Kasumi-1 (cell line): ENCODE measurements at regions not wholly inside any gene's neighbourhood (a gene's known extent, or its start where the extent isn't known, plus 50 kb on each side); places are given as distances from the start of the nearest gene placed in this dataset.
A peak's percentile ranks its signal among the peaks of the same experiment; 100 is the strongest.

ENCODE experiments used
- DNase-seq, 2 experiments: peaks; one replicate each; lab custom pipeline; 2025; lab: John Stamatoyannopoulos, UW

GRCh38 chr14:66114071-66114470 is 372.1 kb upstream of the CCDC196 start:
- no peak for DNase-seq

- no peak for DNase-seq
Measured at GRCh38 chr14:66115740-66116502, 370.2 kb upstream of the CCDC196 start.

- DNase-seq, result no peak
Measured at GRCh38 chr14:66116732-66117131, 369.4 kb upstream of the CCDC196 start.

GRCh38 chr14:66117600-66117999 is 368.6 kb upstream of the CCDC196 start:
- no peak for DNase-seq

- DNase-seq, result no peak
Measured at GRCh38 chr14:66119606-66120231, 366.5 kb upstream of the CCDC196 start.

GRCh38 chr14:66120402-66120801 is 365.8 kb upstream of the CCDC196 start:
- no peak for DNase-seq

GRCh38 chr14:66121859-66122258 is 364.3 kb upstream of the CCDC196 start:
- DNase-seq, result no peak

GRCh38 chr14:66129224-66129623 is 356.9 kb upstream of the CCDC196 start:
- DNase-seq, result no peak

GRCh38 chr14:66131111-66131510 is 355.1 kb upstream of the CCDC196 start:
- DNase-seq, result no peak

- DNase-seq, result no peak
Measured at GRCh38 chr14:66133666-66134065, 352.5 kb upstream of the CCDC196 start.

GRCh38 chr14:66135831-66136230 is 350.3 kb upstream of the CCDC196 start:
- DNase-seq, result no peak

- no peak for DNase-seq
Measured at GRCh38 chr14:66137081-66137480, 349.1 kb upstream of the CCDC196 start.

GRCh38 chr14:66139432-66139831 is 346.7 kb upstream of the CCDC196 start:
- DNase-seq, result no peak

- peak; percentile 76 to 83 for DNase-seq
Measured at GRCh38 chr14:66140213-66140918, 345.8 kb upstream of the CCDC196 start.

- no peak for DNase-seq
Measured at GRCh38 chr14:66140963-66141362, 345.2 kb upstream of the CCDC196 start.

- no peak for DNase-seq
Measured at GRCh38 chr14:66141733-66142132, 344.4 kb upstream of the CCDC196 start.

- no peak for DNase-seq
Measured at GRCh38 chr14:66143387-66144112, 342.6 kb upstream of the CCDC196 start.

GRCh38 chr14:66152302-66152701 is 333.9 kb upstream of the CCDC196 start:
- no peak for DNase-seq

GRCh38 chr14:66152747-66153146 is 333.4 kb upstream of the CCDC196 start:
- no peak for DNase-seq

GRCh38 chr14:66163023-66163422 is 323.1 kb upstream of the CCDC196 start:
- no peak for DNase-seq

GRCh38 chr14:66165337-66165736 is 320.8 kb upstream of the CCDC196 start:
- no peak for DNase-seq

GRCh38 chr14:66174453-66174891 is 311.7 kb upstream of the CCDC196 start:
- no peak for DNase-seq
